GM21723 (cell line): ENCODE measurements at regions not wholly inside any gene's neighbourhood (a gene's known extent, or its start where the extent isn't known, plus 50 kb on each side); places are given as distances from the start of the nearest gene placed in this dataset.

Experiments used
- ATAC-seq: cut with Tn5 transposase; IDR thresholded peaks from one replicate; pipeline ENCODE4 v1.9.1; 2021; ENCODE audit warnings: mild to moderate bottlenecking, moderate library complexity; ENCODE audit not compliant: unreplicated experiment

DNA sequence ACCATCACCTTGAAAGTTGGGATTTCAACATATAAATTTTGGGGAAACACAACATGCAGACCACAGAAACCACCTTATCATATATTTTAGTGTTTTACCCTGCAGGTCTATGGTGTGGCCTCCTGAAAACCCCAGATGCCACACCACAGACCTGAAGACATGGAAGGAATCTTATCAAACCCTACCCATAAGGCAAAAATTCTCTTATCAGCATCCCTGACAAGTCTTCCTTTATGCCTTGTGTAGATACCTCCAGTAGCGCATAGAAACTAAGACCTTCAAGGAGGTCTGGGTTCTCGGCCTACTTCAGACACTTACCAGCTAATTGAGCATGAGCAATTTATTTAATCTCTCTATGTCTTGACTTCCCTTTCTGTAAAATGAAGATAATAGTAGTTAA is 59.1 kb upstream of the SLC14A2 start:
- no peak for ATAC-seq

GRCh38 chr18:45557287-45557686 is 58.0 kb upstream of the SLC14A2 start:
- no peak for ATAC-seq

GRCh38 chr18:45557779-45558178 is 57.5 kb upstream of the SLC14A2 start:
- no peak for ATAC-seq

DNA sequence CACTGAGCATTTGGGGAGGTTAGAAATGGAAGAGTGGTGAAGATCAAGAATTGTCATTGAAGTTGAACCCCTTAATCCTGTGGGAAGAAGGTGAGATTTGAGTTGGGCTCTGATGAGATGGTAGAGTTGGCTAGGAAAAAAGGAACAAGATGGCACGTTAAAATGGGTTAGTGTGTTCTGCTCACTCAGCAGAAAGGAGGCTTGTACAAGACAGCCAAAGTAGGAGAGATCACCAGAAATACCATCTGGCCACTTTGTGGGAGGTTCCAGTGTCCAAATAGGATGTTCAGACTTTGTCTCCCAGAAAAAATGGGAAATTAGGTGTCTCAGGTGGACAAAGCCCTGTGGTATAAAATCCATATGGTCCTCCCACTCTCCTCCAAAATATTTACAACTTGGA is 56.0 kb upstream of the SLC14A2 start:
- no peak for ATAC-seq

DNA sequence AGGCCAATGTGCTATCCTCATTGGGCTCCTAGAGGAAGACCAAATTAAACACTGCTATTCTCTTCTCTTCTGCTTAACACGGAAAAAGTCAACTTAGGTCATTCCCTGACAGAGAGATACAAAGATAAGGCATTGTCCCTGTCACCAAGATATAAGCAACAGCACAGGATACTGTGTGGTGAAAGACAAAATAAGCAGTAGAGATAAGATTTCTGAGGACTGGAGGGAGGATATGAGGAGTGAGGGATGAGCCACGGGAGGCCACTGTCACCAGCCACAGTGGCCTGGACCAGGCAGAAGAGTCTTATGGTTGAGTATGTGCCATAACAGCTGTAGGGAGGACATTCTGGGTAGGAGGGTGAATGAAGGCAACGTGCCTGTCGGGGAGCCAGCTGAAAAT is 54.4 kb upstream of the SLC14A2 start:
- ATAC-seq: no peak

GRCh38 chr18:45562567-45563479 is 52.5 kb upstream of the SLC14A2 start:
- no peak for ATAC-seq

DNA sequence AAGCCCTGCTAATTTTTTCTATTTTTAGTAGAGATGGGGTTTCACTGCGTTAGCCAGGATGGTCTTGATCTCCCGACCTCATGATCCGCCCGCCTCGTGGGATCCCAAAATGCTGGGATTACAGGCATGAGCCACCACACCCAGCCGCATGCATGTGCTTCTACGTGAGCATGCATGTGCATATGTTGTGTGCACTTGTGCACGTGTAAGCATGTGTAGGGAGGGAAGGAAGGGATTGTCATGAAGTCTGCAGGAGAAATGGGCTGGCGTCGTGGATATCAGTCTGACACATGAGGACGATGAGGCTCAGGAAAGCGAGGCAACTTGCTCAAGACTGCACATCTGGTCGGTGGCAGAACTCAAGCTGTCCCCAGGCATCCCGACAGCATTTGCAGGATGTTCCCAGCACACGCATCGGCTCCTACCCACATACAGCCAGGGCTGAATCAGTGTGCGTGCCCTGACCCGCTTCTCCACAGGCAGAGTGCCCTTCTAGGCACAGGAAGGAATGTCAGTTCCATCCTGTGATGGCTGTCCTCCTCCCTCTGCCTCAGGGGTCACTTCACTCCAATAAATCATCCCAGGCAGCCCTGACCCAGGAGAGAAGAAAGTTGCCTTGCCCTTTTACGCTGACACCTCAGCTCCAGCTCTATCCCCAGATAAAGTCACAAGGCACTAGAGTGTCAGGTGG is 49.9 kb upstream of the SLC14A2 start:
- no peak for ATAC-seq
